Vagina (tissue), 2 donors: ENCODE measurements at regions not wholly inside any gene's neighbourhood (a gene's known extent, or its start where the extent isn't known, plus 50 kb on each side); places are given as distances from the start of the nearest gene placed in this dataset.

Experiments
- POLR2A ChIP-seq, 2 donors: fragments of 450-650 bp; IDR thresholded peaks; one replicate each; pipeline ENCODE4 v1.6.1; 2017; ENCODE audit warnings: antibody characterized with exemption in 2 of 2, mild to moderate bottlenecking in 2 of 2, moderate library complexity in 2 of 2
- TF ChIP-seq, protein P1 (sequence below), 3 experiments: fragments of 450-650 bp in 2 of 3; fragments of 200-600 bp in 1 of 3; sonication (generic) in 1 of 3; IDR thresholded peaks; one replicate each; pipeline ENCODE4 v1.5.1; 2017 to 2019; ENCODE audit warnings: antibody characterized with exemption in 3 of 3, mild to moderate bottlenecking in 2 of 3, moderate library complexity in 2 of 3

DNA sequence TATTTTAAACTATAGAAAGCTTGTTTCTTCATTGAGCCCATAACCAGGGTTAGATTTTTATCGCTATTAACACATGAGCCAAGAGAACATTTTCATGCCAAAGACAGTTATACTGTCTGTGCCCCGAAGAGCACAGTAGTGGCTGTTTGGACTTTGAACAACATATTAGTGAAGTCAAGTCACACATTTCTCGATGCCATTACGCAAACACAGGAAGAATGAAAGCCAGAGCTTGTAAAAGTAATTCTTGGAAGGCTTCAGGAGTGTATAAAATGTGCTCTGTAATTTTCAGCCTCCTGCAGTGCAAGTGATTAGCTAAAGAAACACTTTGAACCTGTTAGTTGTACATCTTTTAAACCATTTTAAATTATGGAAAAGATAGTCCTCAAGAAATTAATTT, 590.7 kb upstream of the PITX2 start:
- TF ChIP-seq, protein P1, sequence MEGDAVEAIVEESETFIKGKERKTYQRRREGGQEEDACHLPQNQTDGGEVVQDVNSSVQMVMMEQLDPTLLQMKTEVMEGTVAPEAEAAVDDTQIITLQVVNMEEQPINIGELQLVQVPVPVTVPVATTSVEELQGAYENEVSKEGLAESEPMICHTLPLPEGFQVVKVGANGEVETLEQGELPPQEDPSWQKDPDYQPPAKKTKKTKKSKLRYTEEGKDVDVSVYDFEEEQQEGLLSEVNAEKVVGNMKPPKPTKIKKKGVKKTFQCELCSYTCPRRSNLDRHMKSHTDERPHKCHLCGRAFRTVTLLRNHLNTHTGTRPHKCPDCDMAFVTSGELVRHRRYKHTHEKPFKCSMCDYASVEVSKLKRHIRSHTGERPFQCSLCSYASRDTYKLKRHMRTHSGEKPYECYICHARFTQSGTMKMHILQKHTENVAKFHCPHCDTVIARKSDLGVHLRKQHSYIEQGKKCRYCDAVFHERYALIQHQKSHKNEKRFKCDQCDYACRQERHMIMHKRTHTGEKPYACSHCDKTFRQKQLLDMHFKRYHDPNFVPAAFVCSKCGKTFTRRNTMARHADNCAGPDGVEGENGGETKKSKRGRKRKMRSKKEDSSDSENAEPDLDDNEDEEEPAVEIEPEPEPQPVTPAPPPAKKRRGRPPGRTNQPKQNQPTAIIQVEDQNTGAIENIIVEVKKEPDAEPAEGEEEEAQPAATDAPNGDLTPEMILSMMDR (IDR thresholded peaks at IDR 0.05) = no peak
- TF ChIP-seq POLR2A (IDR thresholded peaks at IDR 0.05) = no peak
